H1 (cell line): ENCODE measurements at regions not wholly inside any gene's neighbourhood (a gene's known extent, or its start where the extent isn't known, plus 50 kb on each side); places are given as distances from the start of the nearest gene placed in this dataset.

Experiments used
- CBX5 ChIP-seq: fragments of 300-800, 300-1000 bp; sonication (generic); IDR thresholded peaks from 2 replicates; pipeline ENCODE4 v1.7.1; 2016; ENCODE audit warnings: antibody characterized with exemption, low read length, low read depth
- CBX8 ChIP-seq: fragments of 300-800, 300-1000 bp; sonication (generic); IDR thresholded peaks from 2 replicates; pipeline ENCODE4 v1.7.1; 2016; ENCODE audit warnings: low read depth, low read length, borderline replicate concordance
- CTCF ChIP-seq, 3 experiments: IDR thresholded peaks; 1 replicate in 2 of 3; 2 replicates in 1 of 3; pipeline versions ENCODE4 v1.5.1 to v1.6.1; 2011; ENCODE audit warnings: low read length in 3 of 3, mild to moderate bottlenecking in 3 of 3, inconsistent platforms in 2 of 3, low read depth in 1 of 3, moderate library complexity in 1 of 3; ENCODE audit not compliant: insufficient read depth in 1 of 3; ENCODE audit errors: control extremely low read depth in 1 of 3
- JUN ChIP-seq: IDR thresholded peaks from 2 replicates; pipeline ENCODE4 v1.6.1; 2011; ENCODE audit warnings: low read depth, mild to moderate bottlenecking, improper control_type of control experiment, low read length
- JUND ChIP-seq: IDR thresholded peaks from 2 replicates; pipeline ENCODE4 v1.6.1; 2011; ENCODE audit warnings: mild to moderate bottlenecking, improper control_type of control experiment, low read length
- KDM1A ChIP-seq: fragments of 200-600, 300-600 bp; sonication (generic); IDR thresholded peaks from 2 replicates; pipeline ENCODE4 v1.7.1; 2016; ENCODE audit warnings: mild to moderate bottlenecking, low read length, borderline replicate concordance
- MAX ChIP-seq: IDR thresholded peaks from 2 replicates; pipeline ENCODE4 v1.6.1; 2012; ENCODE audit warnings: inconsistent platforms
- POLR2A ChIP-seq, 2 experiments: IDR thresholded peaks; 1 replicate in 1 of 2; 2 replicates in 1 of 2; pipeline ENCODE4 v1.6.1; 2011; ENCODE audit warnings: low read depth in 2 of 2, low read length in 2 of 2, mild to moderate bottlenecking in 2 of 2; ENCODE audit errors: control extremely low read depth in 1 of 2
- POLR2AphosphoS5 ChIP-seq: IDR thresholded peaks from 2 replicates; pipeline ENCODE4 v1.6.1; 2011; ENCODE audit warnings: low read depth, low read length
- RAD21 ChIP-seq, 2 experiments: IDR thresholded peaks in 1 of 2; conservative IDR thresholded peaks in 1 of 2; 2 replicates each; pipeline ENCODE4 v1.6.1; 2011; ENCODE audit warnings: low read depth in 2 of 2, low read length in 2 of 2, improper control_type of control experiment in 1 of 2, inconsistent platforms in 1 of 2, mild to moderate bottlenecking in 1 of 2, moderate library complexity in 1 of 2
- RNF2 ChIP-seq: fragments of 200-900, 300-1000 bp; sonication (generic); IDR thresholded peaks from 2 replicates; pipeline ENCODE4 v1.7.1; 2016; ENCODE audit warnings: borderline replicate concordance, low read depth, mild to moderate bottlenecking, antibody characterized with exemption, low read length; ENCODE audit not compliant: poor library complexity, severe bottlenecking; ENCODE audit errors: missing control alignments
- SP2 ChIP-seq: IDR thresholded peaks from 2 replicates; pipeline ENCODE4 v1.6.1; 2012; ENCODE audit warnings: mild to moderate bottlenecking, low read length, inconsistent platforms
- TCF12 ChIP-seq: IDR thresholded peaks from 2 replicates; pipeline ENCODE4 v1.6.1; 2011; ENCODE audit warnings: low read depth, mild to moderate bottlenecking, low read length
- USF2 ChIP-seq: IDR thresholded peaks from 2 replicates; pipeline ENCODE4 v1.6.1; 2011; ENCODE audit warnings: low read length, improper control_type of control experiment

- TF ChIP-seq CTCF (IDR thresholded peaks at IDR 0.05; ENCODE audit: control extremely low read depth in 1 of 3, insufficient read depth in 1 of 3, low read depth in 1 of 3, low read length in 3 of 3) (no peak), POLR2AphosphoS5 (no peak), USF2 (no peak), SP2 (no peak), POLR2A (IDR thresholded peaks at IDR 0.05; ENCODE audit: control extremely low read depth in 1 of 2, low read depth in 2 of 2, low read length in 2 of 2) (no peak), RNF2 (no peak), CBX8 (no peak), CBX5 (no peak), TCF12 (no peak), MAX (no peak), RAD21 (IDR thresholded peaks at IDR 0.05 in 1 of 2, conservative IDR thresholded peaks at IDR 0.05 in 1 of 2; ENCODE audit: low read depth in 2 of 2, low read length in 2 of 2) (no peak), KDM1A (no peak), JUND (no peak), JUN (no peak)
Measured at GRCh38 chr11:116117331-116118137, 613.3 kb upstream of the CADM1 start.
